ENCODE measurements at regions not wholly inside any gene's neighbourhood (a gene's known extent, or its start where the extent isn't known, plus 50 kb on each side); places are given as distances from the start of the nearest gene placed in this dataset.
A peak's percentile ranks its signal among the peaks of the same experiment; 100 is the strongest.
"Not testable (repeated sequence)": the region's sequence is repeated elsewhere in the genome, so short reads cannot be mapped to it uniquely, and the experiment has no call there.

DNA sequence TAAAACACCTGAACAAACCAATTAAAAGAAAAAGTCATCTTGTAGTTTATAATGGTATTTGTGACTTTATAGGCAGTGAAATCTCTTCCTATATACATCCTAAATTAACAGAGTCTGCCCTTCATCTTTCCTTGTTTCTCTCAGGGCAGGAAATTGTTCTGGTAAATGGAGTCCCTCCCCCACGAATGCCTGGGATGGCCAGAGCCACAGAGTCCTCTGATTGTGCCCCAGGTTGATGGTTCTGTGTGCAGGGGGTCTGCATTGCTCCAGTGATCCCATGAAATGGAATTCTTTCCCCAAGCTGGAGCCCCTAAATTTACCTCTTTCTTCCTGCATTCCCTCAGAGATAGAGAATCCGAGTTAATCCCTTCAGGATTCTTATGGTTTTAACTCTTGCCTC is 155.5 kb downstream of the MTX2 start:
- DNase-seq (ENCODE audit: low read depth in 2 of 2), result no peak

DNA sequence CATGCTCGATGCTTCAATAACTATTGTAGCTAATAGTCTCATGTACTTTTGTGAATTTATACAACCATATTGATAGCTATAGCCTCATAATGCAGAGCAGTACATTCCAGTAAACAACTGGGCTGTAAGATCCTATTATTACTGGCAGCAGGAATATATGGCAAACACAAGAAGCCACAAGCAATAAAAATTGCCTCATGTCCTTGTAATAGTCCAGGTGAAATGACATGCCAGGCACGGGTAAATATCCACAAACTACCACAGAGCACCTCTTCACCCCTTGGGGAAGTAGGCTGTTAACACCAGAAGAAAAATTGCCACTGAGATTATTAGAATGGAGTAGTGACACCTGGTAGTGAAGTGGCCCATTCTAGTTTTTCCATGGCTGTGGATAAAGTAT is 158.3 kb downstream of the MTX2 start:
- DNase-seq (ENCODE audit: low read depth in 2 of 2), result no peak

DNA sequence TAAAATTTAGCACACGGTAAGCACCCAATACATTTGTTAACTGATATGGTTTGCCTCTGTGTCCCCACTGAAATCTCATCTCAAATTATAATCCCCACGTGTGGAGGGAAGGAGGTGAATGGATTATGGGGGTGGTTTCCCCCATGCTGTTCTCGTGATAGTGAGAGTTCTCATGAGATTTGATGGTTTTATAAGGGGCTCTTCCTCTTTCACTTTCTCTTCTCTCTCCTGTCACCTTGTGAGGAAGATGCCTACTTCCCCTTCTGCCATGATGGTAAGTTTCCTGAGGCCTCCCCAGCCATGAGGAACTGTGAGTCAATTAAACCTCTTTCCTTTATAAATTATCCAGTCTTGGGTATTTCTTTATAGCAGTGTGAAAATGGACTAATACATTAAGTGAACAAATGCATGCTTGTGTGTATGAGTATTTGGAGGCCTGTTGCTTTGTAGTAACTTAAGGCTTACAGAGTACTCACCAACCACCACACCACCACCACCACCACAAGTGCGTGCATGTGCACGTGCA is 159.8 kb downstream of the MTX2 start:
- DNase-seq (ENCODE audit: low read depth in 2 of 2), result not testable (repeated sequence)

DNA sequence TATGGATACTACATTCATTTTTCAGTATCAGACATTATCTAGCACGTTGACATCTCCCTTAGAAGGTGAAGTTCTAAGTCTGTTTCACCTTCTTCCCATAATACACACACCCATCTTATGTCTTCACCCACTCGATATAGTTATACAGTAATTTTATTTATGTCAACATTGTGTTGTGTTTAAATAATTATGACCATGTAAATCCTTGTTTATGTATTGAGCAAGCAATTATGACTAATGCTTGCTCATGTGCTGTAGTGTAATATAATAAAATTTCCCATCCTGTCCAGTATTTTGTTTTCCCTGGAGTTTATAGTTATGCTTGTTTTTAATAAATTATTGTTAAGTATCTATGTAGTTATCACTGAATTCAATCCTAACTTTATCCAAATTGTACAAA is 163.2 kb downstream of the MTX2 start:
- DNase-seq (ENCODE audit: low read depth in 2 of 2), result no peak

DNA sequence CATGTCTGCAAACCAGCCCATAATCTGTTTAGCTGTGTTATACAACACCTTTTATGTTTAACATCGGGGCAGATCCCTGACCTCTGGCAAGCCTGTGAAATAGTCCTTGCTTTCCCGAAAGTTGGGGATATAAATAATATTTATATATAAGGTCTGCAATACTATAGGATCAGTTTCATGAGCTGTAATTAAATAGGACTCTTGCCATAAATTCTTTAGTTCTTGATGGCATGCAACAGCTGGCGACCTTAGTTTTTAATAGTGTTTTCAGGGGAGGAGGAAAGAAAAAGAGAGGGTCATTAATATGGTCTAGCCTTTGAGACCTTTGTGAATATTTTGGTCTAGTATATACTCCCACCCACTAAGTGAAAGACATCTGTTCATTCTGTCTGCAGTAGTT is 166.5 kb downstream of the MTX2 start:
- no peak for DNase-seq (ENCODE audit: low read depth in 2 of 2)

DNA sequence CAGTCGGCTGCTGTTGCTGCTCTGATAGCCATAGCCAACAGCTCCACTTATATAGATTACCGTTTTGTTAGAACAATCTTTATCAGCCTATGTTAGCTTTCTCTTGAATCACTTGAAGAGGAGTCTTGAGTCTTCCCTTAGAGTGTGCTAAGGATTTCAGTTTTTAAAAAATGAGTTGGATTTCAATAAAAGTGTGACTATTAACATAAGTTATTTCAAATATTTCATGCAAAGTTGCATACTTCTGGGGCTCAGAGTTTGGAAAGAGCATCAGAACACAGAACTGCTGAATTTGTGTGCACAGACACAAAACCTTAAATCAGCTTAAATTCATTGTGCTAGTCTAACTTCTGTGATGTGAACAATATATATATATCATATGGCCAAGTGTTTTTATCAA is 174.7 kb downstream of the MTX2 start:
- DNase-seq (ENCODE audit: low read depth in 2 of 2), result no peak

DNA sequence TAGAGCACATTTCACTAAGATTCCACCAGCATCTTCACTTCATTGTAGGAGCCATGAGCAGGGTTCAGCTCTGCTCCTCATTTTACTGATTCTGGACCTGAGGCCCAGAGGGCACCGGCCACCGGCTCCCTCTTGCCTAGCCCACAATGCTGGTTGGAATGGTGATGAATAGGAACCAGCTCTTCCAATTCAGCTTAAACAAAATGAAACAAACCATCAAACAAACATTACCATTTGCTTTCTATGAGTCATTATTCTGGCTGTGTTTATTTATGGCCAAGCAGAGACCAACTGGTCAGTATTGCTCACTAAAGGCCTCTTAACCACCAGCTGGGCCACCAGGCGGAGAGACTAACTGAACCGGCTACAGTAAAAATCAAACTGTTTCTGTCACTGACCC is 176.7 kb downstream of the MTX2 start:
- DNase-seq (ENCODE audit: low read depth in 2 of 2), result no peak

DNA sequence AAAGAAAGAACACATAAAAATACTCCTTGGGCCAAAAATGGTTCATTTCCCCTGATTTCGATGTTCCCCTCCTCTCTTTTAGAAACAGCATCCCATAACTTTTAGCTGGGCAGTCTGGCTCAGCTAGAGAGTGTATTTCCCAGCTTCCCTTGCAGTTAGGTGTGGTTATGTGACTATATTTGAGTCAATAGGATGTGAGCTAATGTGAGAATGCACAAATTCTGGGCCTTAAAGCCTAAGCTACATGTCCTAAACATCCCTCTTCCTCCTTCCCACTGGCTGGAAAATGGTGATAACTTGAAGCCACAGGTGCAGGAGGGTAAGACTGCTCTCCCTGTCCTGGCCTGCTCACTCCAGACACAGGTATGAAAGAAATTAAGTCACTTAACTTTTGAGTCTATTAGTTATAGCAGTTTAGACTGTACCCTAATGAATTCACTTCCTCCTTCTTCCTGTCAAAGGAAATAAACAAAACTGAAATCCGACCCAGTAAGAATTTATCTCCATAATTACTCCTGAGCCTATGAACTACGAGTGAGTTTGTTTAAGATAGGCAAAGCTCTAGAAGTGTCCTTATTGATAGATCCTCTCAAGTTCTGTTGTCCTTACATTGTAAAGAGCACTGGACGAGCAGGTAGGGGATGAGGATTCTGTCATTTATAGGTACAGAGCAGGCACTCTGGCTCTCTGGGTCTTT is 177.6 kb downstream of the MTX2 start:
- DNase-seq (ENCODE audit: low read depth in 2 of 2), result no peak

DNA sequence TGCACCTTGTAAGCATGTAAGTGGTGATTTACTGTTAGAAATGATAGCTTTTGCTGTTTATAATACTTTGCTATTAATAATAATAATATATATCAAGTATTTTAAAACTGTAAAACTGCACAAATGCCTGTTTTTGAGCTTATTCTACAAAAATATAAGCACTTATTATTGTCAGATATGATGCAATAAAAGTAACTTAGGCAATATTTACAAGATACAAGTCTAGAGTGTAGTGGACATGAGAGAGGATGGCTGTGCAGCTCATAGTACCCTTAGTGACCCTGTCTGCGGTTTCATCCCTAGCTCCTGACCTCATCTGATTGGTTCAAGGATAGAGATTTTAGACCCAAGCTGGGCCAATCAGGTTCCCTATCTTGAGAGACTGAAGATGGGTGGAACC is 178.4 kb downstream of the MTX2 start:
- DNase-seq (ENCODE audit: low read depth in 2 of 2), result no peak

DNA sequence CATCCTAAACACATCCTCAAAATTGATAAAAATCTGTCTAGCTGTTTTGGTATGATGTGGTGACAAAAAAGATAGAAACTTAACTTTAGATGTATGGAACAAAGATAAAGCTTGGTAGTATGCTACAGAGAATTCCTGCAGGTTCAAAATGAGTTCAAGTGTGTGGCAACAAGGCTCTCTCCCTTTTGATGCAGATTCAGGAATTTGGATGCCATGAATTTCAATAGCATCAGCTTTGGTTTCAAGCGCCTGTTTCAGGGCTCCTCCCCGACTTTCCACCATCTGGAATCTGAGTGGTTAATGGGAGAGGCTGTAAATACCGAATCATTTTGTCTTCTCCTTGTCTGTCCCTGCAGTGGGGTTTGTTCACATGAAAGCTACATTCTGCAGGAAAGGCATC is 180.6 kb downstream of the MTX2 start:
- no peak for DNase-seq (ENCODE audit: low read depth in 2 of 2)

DNA sequence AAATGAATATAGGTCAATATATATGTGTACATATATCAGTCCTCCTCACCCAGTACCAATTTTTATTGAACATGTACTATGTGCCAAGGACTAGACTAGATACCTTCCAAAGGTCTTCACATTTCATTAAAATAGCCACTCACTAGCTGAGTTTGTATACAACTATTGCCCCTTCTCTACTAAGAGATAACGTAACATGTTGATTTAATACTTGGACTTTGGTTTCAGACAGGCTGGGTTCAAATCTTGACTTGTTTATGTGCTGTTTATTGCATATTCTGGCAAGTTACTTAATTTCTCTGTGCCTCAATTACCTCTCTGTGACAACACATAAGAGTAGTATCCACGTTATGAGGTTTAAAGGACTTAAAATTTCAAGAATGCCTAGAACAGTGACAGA is 184.5 kb downstream of the MTX2 start:
- DNase-seq (ENCODE audit: low read depth in 2 of 2), result no peak

DNA sequence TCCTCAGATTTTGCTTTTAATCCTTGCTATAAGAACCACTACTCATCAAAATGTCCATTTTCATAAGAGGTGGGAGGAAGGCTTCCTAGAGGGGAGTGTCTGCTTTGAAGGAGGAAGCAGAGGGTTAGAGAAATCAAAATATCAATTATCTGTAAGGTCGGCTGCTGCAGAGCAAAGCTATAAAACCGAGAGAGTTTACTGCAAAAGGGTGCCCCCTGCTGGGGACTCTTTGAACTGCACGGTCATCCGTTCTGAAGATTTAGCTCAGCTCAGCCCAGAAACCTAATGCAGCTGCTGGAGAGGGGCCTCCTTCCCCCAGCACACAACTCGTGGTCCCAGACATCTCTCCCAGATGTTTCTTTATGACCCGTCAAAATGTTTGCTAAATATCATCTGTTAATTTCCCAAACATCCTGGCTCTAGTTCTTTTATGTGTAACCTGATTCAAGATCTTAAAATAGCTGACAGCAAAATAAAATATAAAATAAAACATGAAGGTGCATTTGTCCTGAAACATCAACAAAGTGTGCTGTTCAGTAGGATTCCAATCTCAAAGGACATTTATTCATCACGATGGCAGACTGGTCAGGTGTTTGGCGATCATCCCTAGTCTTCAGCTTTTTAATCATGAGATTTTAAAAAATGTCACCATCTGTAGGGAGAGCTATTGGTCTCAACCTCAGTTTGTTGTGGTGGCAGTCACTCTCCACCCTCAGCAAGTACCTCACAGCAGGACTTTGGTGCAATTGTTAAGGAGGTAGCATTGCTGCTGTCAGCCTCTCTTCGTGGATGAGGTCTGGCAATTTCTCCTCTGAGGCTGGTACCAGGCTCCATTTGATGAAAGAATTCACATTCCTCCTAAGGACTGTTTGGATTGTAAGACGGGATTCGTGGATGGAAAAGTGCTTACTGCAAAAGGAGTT is 185.9 kb downstream of the MTX2 start:
- DNase-seq (ENCODE audit: low read depth in 2 of 2), result peak; percentile 59 to 79

DNA sequence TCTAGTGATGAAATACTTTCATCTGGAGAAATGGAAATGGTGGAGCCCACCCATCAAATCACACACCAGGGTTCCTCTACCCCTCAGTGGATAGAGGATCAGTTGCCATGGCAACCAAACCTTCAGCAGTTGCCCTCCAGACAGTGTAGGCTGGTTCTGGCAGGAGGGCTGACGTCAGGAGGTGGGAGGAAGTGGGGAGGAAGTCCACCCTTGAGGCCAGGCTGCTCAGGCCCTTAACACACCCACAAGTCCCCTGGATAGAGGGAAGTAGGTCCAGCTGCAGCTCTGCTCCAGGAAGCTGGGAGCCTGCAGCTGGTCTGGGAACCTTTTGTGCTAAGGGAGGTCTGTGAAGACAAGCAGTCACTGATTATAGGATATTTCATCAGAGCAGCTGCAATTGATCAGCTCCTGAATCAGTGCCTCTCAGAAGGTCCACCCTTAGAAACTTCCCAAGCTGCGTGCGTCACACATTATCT is 186.6 kb downstream of the MTX2 start:
- no peak for DNase-seq (ENCODE audit: low read depth in 2 of 2)

DNA sequence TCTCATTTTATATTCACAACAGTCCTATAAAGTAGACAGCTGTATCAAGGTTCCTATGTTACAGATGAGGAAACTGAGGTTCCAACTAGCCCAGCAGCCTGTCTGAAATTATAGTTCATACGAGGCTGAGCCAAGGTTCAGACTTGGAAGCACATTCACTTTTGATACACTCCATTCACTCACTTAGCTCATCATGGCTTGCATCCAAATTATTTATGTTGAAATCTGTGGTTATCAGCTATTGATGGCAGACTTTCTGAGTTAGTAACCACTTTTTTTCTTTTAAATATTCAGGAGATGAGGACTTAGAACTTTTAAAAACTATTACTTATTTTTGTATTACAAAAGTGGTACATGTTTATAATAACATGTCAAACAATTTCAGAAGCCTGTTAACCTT is 188.2 kb downstream of the MTX2 start:
- DNase-seq (ENCODE audit: low read depth in 2 of 2), result no peak

DNA sequence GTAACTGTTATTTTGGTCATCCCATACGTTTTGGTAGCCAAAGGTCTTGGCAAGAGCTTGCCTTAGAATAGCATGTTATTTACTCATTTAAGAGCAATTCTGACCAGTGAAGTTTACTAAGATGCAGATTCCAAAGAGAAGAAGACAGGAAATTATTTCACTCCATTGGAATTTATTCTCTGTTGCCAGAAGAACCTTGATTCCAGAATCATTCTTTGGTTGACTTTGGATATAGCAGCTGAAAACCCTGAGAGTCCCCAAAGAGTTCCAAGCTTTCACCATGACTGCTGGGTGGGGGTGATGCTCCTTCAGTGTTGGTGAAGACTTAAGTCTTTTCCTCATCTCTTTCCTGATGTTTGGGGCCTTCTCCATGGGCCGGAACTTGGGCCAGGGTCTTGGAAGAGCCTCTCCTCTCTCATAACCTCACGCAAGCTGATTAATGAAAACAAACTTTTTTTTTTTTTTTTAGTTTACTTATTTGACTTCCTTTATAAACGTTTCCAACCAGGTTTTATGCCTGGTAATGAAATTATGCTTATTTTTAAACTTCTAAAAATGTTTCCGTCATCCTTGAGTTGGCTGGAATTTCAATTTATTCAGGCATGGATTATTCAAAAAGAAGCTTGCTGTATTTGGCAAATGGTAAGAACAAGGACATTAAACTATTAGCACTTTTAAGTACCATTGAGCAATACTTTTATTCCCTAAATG is 192.0 kb downstream of the MTX2 start:
- DNase-seq (ENCODE audit: low read depth in 2 of 2), result no peak

DNA sequence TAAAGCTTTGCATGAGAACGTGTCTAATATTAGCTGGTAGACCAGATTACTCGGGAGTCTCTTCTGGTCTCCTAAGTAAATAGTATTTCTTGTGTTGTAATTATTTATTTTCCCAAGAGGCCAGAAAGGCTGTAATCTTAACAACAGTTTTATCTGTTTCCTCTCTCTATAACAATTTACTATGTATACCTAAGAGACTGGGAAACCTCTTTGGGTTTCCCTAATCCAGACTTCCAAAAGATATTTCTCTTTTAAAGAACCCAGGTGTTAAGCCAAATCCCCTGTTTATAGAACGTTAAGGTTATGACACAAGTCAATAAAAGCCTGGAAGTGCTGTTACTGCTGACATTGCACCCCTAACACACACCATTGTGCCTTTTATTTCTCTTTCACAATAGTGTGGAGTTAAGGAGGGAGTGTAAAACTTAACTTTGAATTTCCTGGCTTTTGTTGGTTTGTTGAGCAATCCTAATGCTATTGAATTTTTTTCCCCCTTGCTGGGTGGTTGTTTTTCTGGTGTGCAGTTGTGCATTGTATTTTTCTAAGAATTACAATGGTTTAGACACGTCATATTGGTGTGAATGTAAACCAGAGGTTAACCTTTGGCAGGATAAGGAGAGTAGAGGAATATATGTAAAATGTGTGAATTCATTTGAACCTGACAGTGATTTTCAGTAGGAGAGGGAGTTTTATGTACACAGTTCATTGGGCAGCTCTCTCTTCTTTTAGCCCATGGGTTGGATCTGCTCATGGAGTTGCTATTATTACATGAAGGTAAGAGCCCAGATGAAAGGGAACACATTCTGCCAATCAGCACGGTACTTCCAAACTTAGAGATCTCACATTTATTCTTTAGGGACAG is 192.8 kb downstream of the MTX2 start:
- no peak for DNase-seq (ENCODE audit: low read depth in 2 of 2)

DNA sequence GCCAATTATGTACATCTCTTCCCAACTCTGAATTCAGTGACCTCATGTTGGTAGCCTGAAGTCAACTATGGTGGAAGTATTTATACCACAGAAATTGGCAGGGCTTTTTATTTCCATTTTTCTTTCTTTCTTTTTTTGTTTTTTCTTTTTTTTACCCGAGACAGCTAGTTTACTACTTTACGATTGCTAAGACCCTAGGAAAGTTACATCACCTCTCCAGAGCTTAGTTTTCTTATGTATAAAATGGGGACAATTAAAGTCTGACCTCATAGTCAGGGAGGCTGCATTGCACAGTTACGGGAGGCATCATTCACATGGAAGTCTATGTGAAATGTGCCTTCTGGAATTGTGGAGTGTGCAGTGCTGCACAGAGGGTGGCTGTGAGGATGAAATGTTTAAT is 194.3 kb downstream of the MTX2 start:
- DNase-seq (ENCODE audit: low read depth in 2 of 2), result no peak

DNA sequence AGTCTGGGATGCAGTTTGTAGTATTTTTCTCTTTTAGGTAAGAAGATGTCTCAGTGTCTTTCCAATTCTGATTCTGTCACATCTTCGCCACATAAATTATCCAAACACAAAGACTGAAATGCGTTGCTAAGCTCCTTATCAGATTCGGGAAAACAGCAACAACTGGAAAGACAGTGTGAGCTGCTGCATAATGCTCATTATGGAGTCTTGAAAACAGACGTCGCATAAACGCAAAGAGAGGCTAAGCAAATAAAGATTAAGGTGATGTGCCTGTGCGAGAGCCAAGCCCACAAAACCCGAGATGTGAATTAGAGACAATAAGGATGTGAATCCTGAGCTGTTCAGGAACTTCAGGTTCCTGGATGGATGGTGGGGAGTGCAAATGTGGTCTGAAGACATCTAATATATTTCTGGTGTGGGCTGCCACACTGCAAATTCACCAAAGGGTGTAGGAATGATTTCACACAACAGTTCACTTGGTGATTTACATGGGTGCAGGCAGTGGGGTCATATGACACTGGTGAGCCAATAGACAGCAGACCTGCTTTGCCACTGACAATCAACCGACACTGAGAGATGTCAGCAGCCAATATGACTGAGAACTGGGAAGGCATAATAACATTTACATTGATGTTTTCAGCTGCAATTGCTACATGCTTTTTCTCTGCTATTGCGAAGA is 195.8 kb downstream of the MTX2 start:
- no peak for DNase-seq (ENCODE audit: low read depth in 2 of 2)

DNA sequence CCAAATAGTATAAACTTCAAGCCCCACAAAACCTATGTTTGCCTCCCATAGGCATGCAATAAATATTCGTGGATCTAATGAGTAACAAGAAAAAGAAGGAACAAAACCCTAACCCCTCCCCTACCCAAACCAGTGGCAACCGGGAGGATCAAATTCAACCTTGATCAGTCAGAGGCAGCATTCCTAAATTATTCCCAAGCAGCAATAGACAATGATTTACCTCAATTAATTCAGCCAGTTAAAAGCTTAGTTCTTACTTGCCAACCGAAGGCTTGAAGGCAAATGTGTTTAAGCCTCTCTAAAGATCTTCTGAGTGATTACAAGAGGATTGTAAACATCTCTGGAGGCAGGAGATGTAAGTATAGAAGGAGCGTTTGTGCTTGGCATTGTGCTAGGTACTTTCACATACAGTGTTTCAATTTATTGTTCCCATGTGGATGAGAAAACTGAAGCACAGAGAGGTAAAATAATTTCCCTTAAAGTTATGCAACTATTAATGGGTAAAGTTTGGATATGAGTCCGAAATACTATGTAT is 197.7 kb downstream of the MTX2 start:
- no peak for DNase-seq (ENCODE audit: low read depth in 2 of 2)

DNA sequence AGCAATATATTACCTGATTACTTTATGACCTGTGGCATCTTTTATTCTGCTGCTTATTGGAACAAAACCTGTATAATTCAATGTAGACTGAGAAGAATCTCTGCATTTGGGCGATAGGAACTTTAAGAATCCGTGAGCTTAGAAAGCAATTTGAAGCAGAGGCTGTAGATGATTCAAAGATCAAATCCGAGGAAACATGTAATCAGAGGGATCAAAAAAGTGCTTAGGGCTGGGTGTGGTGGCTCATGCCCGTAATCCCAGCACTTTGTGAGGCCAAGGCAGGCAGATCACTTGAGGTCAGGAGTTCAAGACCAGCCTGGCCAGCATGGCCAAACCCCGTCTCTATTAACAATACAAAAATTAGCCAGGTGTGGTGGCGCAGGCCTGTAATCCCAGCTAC is 198.4 kb downstream of the MTX2 start:
- no peak for DNase-seq (ENCODE audit: low read depth in 2 of 2)
